Endothelial cell of umbilical vein (primary cell): ENCODE measurements at regions not wholly inside any gene's neighbourhood (a gene's known extent, or its start where the extent isn't known, plus 50 kb on each side); places are given as distances from the start of the nearest gene placed in this dataset.

ENCODE experiments used
- EZH2 ChIP-seq: IDR thresholded peaks from 2 replicates; pipeline ENCODE4 v1.6.1; 2012; ENCODE audit warnings: borderline replicate concordance, low read depth, mild to moderate bottlenecking, moderate library complexity, low read length, inconsistent platforms; ENCODE audit not compliant: severe bottlenecking
- GATA2 ChIP-seq: IDR thresholded peaks from 2 replicates; pipeline ENCODE4 v1.7.0; 2011; ENCODE audit warnings: low read depth, mild to moderate bottlenecking, moderate library complexity, mixed read lengths, low read length; ENCODE audit not compliant: insufficient read length, insufficient read depth
- POLR2A ChIP-seq: IDR thresholded peaks from 2 replicates; pipeline ENCODE4 v1.6.1; 2012; ENCODE audit warnings: low read depth, mild to moderate bottlenecking, control low read depth, low read length
- POLR2AphosphoS5 ChIP-seq: IDR thresholded peaks from 2 replicates; pipeline ENCODE4 v1.6.1; 2012; ENCODE audit warnings: low read depth, mild to moderate bottlenecking, control low read depth, low read length, moderate library complexity; ENCODE audit not compliant: insufficient read depth
- TF ChIP-seq, protein P1 (sequence below), 2 donors: IDR thresholded peaks; 1 replicate in 1 of 2; 2 replicates in 1 of 2; pipeline ENCODE4 v1.5.1; 2011; ENCODE audit warnings: low read length in 2 of 2, mild to moderate bottlenecking in 2 of 2, moderate library complexity in 2 of 2, control low read depth in 1 of 2, inconsistent platforms in 1 of 2, low read depth in 1 of 2; ENCODE audit not compliant: insufficient read depth in 1 of 2; ENCODE audit errors: extremely low read depth in 1 of 2

DNA sequence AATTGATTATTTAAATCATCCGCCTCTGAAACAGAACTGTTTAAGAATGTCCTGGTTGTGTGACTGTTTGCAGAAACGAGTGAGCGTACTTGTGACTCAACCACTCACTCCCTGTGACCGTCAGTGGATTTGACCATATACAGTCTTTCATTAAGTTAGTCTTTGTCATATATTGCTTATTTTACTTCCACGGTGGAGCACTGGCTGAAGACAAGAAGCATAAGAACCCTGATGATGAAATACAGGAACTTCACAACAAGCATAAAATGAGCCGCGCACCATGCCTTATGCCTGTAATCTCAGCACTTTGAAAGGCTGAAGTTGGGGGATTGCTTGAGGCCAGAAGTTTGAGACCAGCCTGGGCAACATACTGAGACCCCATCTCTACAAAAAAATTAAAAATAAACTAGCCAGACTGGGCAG lies 194.0 kb downstream of the TOMM20 start:
- TF ChIP-seq, protein P1, sequence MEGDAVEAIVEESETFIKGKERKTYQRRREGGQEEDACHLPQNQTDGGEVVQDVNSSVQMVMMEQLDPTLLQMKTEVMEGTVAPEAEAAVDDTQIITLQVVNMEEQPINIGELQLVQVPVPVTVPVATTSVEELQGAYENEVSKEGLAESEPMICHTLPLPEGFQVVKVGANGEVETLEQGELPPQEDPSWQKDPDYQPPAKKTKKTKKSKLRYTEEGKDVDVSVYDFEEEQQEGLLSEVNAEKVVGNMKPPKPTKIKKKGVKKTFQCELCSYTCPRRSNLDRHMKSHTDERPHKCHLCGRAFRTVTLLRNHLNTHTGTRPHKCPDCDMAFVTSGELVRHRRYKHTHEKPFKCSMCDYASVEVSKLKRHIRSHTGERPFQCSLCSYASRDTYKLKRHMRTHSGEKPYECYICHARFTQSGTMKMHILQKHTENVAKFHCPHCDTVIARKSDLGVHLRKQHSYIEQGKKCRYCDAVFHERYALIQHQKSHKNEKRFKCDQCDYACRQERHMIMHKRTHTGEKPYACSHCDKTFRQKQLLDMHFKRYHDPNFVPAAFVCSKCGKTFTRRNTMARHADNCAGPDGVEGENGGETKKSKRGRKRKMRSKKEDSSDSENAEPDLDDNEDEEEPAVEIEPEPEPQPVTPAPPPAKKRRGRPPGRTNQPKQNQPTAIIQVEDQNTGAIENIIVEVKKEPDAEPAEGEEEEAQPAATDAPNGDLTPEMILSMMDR (IDR thresholded peaks at IDR 0.05; ENCODE audit: extremely low read depth in 1 of 2, insufficient read depth in 1 of 2, low read depth in 1 of 2, low read length in 2 of 2): no peak
- no peak for TF ChIP-seq POLR2AphosphoS5
- no peak for TF ChIP-seq GATA2
- no peak for TF ChIP-seq POLR2A
- no peak for TF ChIP-seq EZH2
